ENCODE measurements at regions not wholly inside any gene's neighbourhood (a gene's known extent, or its start where the extent isn't known, plus 50 kb on each side); places are given as distances from the start of the nearest gene placed in this dataset.

DNA sequence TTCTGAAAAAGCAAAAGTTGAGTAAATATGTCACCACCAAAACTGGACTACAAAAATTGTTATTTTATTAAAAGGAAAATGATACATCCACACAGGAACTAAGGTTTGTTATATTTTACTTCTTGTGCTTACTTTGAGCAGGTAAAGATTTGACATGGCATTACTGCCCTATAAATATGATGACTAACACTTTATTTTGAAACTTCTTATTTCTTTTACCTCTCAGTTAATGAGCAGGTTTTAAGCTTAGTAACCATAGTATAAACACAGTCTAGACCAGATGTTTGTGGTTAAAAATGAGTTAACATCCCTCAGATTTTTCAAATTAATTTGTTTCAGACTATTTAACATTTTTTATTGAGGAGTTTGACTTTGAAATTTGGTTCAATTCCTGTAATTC is 862.5 kb upstream of the USP15 start:
- H3K4me3 Mint-ChIP-seq = no peak overlapping the region
- ATAC-seq (no peak), DNase-seq (ENCODE audit: low spot score in 2 of 2) (no peak)
- H3K27ac Mint-ChIP-seq = no peak overlapping the region
- no peaks in the 10 kb centered on the region for H3K36me3 Mint-ChIP-seq
- peaks cover 19% of the 10 kb centered on the region for H3K9me3 Mint-ChIP-seq
- H3K4me1 Mint-ChIP-seq = no peaks in the 10 kb centered on the region

DNA sequence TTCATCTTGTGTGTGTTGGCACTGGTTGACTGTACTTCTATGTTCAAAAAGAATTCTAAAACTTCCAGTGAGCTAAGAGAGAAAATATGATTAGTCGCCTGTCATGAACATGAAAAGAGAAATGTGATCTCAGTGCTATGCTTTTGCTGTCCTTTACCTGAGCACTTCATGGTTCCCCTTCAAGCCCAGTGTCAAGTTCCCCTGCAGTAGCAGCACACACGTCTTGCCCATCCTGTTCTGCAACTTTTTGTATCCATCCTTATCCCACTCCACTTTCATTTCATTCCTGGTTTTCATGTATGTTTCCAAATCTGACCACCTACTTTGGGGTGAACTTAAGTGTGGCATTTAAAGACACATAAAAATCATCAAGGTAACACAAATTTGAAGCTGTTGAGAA is 848.0 kb upstream of the USP15 start:
- no peaks in the 10 kb centered on the region for H3K4me1 Mint-ChIP-seq
- no peaks in the 10 kb centered on the region for H3K36me3 Mint-ChIP-seq
- no peak overlapping the region for H3K4me3 Mint-ChIP-seq
- H3K9me3 Mint-ChIP-seq = peaks cover 13% of the 10 kb centered on the region
- ATAC-seq (no peak), DNase-seq (ENCODE audit: low spot score in 2 of 2) (no peak)
- no peak overlapping the region for H3K27ac Mint-ChIP-seq

DNA sequence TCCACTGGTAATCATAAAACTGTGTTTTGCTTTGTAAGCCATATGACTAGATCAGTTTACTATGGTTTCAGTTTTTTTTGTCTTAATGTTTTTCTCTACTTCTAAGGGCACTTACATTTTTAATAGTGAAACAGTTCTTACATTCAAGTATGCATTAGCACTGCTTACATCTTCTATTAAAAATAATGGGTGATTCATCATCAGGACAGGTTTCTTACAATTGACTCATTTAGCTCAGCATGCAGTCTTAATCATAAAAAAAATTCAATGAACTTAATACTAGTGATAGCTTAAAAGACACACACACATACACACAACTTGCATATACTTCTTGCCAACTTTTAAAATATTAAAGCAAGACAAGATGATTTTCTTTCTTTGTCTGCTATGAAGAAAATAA is 845.7 kb upstream of the USP15 start:
- DNase-seq (ENCODE audit: low spot score in 2 of 2) (no peak), ATAC-seq (no peak)
- Mint-ChIP-seq H3K4me3 (no peak overlapping the region), H3K9me3 (peaks cover 6% of the 10 kb centered on the region), H3K4me1 (no peaks in the 10 kb centered on the region), H3K36me3 (no peaks in the 10 kb centered on the region), H3K27ac (no peak overlapping the region)

DNA sequence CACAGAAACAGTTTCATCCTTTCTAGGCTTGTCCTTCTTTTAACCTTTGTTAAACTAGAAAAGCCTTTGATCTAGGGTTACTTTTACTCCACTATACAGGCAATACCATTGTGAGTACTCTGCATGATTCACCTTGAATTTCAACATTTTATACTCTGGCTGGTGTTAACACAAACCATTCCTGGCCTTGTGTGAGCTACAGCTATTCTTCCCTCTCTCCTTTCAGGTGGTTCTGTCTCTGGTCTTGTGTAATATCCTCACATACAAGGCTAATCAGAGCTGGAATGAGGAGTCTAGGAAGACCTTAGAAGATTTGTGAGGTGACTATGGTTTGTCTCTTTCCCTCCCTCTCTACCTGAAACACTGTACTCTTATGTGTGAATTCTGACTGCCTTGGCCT is 837.4 kb upstream of the USP15 start:
- Mint-ChIP-seq H3K4me3 (no peak overlapping the region), H3K4me1 (no peaks in the 10 kb centered on the region), H3K9me3 (peaks cover 12% of the 10 kb centered on the region), H3K27ac (no peak overlapping the region), H3K36me3 (no peaks in the 10 kb centered on the region)
- DNase-seq (ENCODE audit: low spot score in 2 of 2) (no peak), ATAC-seq (no peak)

DNA sequence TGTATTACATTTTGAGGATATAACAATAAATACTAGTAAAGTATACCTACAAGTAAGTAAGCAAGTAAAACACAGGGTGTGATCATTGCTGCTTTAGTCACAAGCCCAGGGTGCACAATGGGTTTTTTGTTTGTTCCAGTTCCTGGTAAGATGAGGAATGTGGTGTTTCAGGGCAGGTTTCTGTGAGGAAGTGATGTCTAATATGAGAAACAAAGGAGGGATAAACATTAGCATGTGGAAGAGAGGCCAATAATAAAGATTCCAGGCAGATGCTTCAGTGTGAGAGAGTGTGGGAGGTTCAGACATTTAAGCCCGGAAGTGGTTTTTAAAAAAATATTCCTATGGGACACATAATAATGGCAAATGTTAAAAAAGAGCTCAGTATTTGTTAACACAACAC is 808.1 kb upstream of the USP15 start:
- DNase-seq (ENCODE audit: low spot score in 2 of 2) (no peak), ATAC-seq (no peak)
- Mint-ChIP-seq H3K9me3 (peaks cover 10% of the 10 kb centered on the region), H3K4me3 (no peak overlapping the region), H3K4me1 (no peaks in the 10 kb centered on the region), H3K27ac (no peak overlapping the region), H3K36me3 (no peaks in the 10 kb centered on the region)

DNA sequence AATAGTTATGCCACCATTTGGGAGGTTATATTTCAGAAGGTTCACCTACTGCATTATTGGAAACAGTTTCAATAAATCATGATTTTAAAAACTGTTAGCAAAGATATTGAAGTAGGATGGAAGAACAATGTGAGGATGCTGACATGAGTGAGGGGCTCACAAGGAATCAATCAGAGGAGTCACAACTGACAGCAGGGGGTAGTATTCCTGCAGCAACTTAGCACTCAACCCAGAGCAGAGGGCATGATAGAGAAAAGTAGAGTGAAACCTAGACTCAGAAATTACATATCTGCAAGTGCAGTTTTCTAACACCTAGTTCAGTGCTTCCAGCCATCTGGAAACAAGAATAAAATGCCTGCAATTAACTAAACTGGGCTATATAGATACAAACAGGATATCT is 772.5 kb upstream of the USP15 start:
- Mint-ChIP-seq H3K4me3 (no peak overlapping the region), H3K27ac (no peak overlapping the region), H3K36me3 (no peaks in the 10 kb centered on the region), H3K4me1 (no peaks in the 10 kb centered on the region), H3K9me3 (peaks cover 11% of the 10 kb centered on the region)
- DNase-seq (ENCODE audit: low spot score in 2 of 2) (no peak), ATAC-seq (no peak)

DNA sequence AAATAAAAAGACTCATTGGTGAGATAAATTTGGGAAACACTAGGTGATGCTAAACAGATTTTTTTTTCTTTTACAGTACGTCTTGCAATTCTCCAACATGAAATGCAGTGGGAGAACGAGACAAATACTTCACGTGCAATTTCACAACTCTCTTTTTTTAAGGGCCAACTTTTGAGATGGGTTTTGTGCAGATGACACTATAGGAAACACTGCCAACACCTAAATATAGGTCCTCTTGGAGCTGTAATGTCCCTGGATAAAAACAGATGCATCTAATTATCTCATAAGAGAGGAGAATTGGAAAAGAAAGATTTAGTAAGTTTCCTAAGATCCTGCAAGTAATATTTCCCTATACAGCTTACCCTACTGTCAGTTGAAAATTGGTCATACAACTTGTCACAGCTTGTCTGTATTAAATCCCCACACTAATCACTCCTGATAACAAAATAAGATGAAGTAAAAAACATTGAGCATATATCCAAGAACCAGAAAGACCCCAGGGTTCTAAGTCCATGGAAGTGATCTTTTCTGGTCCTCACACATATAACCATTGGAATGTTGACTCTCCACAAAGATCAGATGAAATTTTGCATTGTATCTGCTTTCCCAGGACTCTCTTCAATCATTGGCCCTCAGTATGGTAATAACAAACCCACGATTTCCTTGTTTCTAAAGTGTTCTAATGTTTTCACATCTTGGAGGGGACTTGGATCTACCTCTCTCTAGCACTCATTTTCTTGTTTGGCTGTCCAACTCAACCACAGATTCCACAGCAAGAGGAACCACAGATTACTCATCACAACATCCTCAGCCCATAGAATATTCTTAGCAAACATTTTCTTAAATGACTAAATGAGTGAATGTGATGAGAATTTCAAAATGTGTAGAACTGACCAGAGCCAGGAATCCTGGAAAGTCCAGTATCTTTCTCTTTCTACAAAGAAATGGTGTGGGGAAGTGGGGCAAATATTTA is 769.4 kb upstream of the USP15 start:
- no peak for ATAC-seq

DNA sequence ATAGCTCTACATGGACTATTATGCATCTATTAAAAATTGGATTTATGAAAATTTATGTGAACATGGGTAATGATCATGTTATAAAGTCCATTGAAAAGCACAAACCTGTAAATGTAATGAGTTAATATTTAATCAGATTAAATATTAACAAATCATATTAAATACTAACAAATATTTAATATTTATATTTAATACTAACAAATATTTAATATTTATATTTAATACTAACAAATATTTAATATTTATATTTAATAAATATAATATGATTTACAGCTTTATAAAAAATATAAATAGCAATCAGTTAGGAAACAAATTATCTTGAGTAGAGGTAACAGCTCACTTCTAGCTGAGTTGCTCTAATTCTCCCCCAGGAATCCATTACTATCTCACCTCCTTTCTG is 758.0 kb upstream of the USP15 start:
- Mint-ChIP-seq H3K4me1 (no peaks in the 10 kb centered on the region), H3K9me3 (peaks cover 15% of the 10 kb centered on the region), H3K36me3 (no peaks in the 10 kb centered on the region), H3K27ac (no peak overlapping the region), H3K4me3 (no peak overlapping the region)
- ATAC-seq = no peak
- DNase-seq (ENCODE audit: low spot score in 2 of 2) = no peak

More for the DNA sequence above, 769.4 kb upstream of the USP15 start:
- H3K9me3 Mint-ChIP-seq = peaks cover 13% of the 10 kb centered on the region
- H3K36me3 Mint-ChIP-seq = no peaks in the 10 kb centered on the region
- no peak for DNase-seq (ENCODE audit: low spot score in 2 of 2)
- H3K27ac Mint-ChIP-seq = no peak overlapping the region
- no peak overlapping the region for H3K4me3 Mint-ChIP-seq
- H3K4me1 Mint-ChIP-seq = no peaks in the 10 kb centered on the region

DNA sequence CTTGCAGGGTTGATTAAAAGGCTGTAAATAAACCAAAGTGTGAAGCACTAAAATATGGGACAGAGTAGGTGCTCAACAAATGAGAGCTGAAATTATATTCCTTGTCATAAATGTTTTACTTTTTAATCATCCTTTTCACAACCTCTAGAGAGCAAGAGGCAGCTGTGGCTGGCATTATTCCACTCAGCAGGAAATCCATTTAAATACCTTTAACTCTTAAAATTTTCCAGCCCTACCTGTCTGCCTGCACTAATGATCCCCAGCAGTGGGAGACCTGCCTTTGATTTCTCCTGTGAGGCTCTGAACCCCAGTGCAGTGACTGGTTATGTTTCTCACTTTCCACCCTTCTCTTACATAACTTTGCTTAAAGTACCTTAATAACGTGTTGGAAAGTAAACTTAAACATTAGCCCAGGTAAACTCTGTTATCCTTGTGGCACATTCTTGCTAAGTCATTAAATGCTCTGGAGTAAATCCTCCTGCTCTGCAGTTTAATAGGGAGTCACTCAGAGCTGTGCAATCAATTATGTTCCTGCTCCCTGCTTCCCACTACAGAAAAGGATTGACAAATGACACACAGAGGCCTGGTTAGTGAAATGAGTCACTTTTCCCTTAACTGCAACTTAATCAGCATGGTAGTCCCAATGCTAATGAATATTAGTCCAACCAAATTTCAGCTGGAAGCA is 755.7 kb upstream of the USP15 start:
- H3K9me3 Mint-ChIP-seq = peaks cover 15% of the 10 kb centered on the region
- no peaks in the 10 kb centered on the region for H3K36me3 Mint-ChIP-seq
- no peak overlapping the region for H3K27ac Mint-ChIP-seq
- no peak for ATAC-seq
- no peak overlapping the region for H3K4me3 Mint-ChIP-seq
- DNase-seq (ENCODE audit: low spot score in 2 of 2) = no peak
- no peaks in the 10 kb centered on the region for H3K4me1 Mint-ChIP-seq

DNA sequence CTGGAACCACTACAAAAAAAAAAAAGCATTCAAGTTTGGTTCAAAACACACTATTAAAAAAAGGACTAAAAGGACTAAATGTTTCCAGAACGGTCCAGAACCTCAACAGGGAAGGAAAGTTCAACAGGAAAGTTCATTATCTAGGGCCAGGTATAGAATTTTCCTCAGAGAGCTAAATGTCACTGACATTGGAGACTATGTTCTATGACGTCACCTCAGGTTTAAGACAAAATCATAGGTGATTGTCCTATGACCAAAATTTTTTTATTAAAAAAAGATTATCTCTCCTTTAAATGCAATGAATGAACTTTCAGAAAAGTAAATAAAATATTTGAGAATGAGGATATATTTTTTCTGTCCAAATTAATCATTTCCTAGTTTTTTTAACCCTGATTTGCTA is 746.7 kb upstream of the USP15 start:
- ATAC-seq = no peak
- H3K4me1 Mint-ChIP-seq = no peaks in the 10 kb centered on the region
- H3K27ac Mint-ChIP-seq = no peak overlapping the region
- H3K9me3 Mint-ChIP-seq = peaks cover 4% of the 10 kb centered on the region
- H3K36me3 Mint-ChIP-seq = no peaks in the 10 kb centered on the region
- no peak overlapping the region for H3K4me3 Mint-ChIP-seq
- no peak for DNase-seq (ENCODE audit: low spot score in 2 of 2)

DNA sequence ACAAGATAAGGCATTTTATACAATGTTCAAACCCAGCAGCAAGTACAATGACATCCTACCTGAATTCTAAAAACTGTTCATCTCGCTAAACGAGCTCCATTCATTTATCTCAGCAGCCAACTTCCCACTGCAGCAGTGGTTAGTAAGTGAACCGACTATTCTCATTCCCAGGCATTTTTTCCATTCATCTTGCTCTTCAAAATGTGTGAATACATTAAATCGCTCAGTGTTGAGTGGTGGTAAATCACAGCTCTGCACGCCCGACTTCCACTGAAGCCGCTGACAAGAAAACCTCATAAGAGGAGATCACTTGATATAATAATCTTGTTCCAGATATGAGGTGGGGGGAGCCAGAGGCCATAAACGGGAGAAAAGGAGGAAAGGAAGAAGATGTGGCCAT is 746.2 kb upstream of the USP15 start:
- DNase-seq (ENCODE audit: low spot score in 2 of 2) (no peak), ATAC-seq (no peak)
- Mint-ChIP-seq H3K4me3 (no peak overlapping the region), H3K4me1 (no peaks in the 10 kb centered on the region), H3K27ac (no peak overlapping the region), H3K36me3 (no peaks in the 10 kb centered on the region), H3K9me3 (peaks cover 4% of the 10 kb centered on the region)

DNA sequence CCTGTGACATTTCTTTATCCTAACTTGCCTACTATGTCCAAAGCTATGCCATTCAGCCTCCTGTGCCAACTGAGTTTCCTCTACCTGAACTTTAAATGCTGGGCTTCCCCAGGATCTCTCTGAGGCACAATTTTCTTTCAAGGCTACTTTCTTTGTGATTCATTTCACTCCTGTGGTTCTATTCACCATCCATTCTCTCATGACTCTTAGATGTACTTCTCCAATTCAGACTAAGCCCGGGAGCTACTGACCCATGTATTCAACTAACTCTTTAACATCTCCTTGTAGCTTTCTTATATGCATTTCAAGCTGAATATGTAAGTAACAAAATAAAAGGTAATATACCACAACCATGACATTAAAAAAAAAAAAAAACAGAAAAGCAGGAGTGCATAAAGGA is 738.9 kb upstream of the USP15 start:
- no peaks in the 10 kb centered on the region for H3K36me3 Mint-ChIP-seq
- H3K4me3 Mint-ChIP-seq = no peak overlapping the region
- ATAC-seq (no peak), DNase-seq (ENCODE audit: low spot score in 2 of 2) (no peak)
- no peak overlapping the region for H3K27ac Mint-ChIP-seq
- peaks cover 25% of the 10 kb centered on the region for H3K9me3 Mint-ChIP-seq
- H3K4me1 Mint-ChIP-seq = no peaks in the 10 kb centered on the region

DNA sequence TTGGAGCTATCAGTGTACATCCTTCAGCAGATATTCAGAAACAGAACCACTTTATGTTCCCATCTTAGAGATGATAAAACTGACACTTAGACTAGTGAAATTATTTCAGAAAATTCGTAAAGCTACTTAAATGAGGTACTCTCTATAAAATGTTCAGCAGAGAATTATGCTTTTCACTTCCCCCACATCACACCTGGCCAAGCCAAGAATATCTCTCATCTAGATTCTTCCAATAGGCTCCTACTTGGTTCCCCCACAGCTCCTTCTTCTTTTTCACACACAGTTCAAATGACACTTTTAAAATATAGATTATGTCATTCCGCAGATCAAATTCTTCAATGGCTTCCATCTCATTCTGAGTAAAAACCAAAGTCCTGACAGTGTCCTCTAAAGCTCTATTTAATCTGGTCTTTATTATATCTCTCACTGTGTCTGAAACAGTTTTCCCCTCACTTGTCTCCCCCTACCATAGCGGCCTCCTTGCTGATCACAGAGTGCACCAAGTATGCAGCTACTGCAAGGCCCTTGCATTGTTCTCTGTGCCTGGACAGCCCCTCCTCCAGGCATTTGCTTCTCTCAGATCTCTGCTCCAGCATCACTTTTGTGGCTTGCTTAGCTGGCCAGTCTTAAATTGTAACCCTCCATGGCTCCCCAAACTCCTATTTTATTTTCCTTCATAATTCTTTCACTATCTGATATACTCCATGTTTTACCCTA is 736.8 kb upstream of the USP15 start:
- Mint-ChIP-seq H3K4me3 (no peak overlapping the region), H3K9me3 (peaks cover 24% of the 10 kb centered on the region), H3K36me3 (no peaks in the 10 kb centered on the region), H3K4me1 (no peaks in the 10 kb centered on the region), H3K27ac (no peak overlapping the region)
- ATAC-seq = no peak
- no peak for DNase-seq (ENCODE audit: low spot score in 2 of 2)

DNA sequence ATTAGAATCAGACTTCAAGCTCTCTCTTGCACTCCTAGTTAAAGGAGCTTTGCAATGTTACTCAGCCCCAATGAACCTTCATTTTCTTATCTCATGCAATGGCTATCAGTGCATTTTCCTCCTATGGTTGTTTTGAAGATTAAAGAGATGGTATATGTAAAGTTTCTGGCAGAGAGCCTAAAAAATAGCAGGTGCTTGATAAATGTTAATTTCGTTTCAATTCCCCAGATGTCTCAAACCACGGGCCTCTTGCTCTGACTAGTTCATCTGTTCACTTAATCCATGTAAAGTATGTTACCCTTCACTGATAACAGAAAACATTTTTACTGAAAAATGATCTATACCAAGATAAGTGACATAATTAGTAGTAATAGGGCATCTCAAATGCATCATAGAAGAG is 735.4 kb upstream of the USP15 start:
- Mint-ChIP-seq H3K36me3 (no peaks in the 10 kb centered on the region), H3K4me3 (no peak overlapping the region), H3K4me1 (no peaks in the 10 kb centered on the region), H3K27ac (no peak overlapping the region), H3K9me3 (peaks cover 24% of the 10 kb centered on the region)
- ATAC-seq (no peak), DNase-seq (ENCODE audit: low spot score in 2 of 2) (no peak)

DNA sequence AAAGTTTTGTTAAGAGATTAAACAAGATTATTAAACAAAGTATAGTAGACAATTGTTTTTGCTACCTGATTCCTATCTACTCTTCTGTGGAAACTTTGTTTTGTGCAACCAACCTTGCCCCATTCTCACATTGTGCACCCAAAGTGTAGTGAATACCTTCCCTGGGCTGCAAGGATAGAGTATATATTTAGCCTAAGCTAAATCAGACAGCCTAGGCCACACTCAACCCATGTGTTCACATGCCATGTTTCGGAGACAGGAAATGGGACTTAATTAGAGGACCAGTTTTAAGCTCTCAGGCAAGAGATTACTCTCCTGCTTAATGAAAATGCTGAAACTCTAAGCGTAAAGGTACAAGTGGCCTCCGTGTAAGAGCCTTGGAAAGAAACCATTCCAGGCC is 734.9 kb upstream of the USP15 start:
- H3K36me3 Mint-ChIP-seq = no peaks in the 10 kb centered on the region
- H3K27ac Mint-ChIP-seq = no peak overlapping the region
- ATAC-seq = no peak
- no peaks in the 10 kb centered on the region for H3K4me1 Mint-ChIP-seq
- H3K4me3 Mint-ChIP-seq = no peak overlapping the region
- DNase-seq (ENCODE audit: low spot score in 2 of 2) = no peak
- peaks cover 23% of the 10 kb centered on the region for H3K9me3 Mint-ChIP-seq
